OCI-M1 (cell line): ENCODE measurements at regions not wholly inside any gene's neighbourhood (a gene's known extent, or its start where the extent isn't known, plus 50 kb on each side); places are given as distances from the start of the nearest gene placed in this dataset.
"Not testable (repeated sequence)": the region's sequence is repeated elsewhere in the genome, so short reads cannot be mapped to it uniquely, and the experiment has no call there.

Experiments used
- DNase-seq: peaks from one replicate; lab custom pipeline; 2025; lab: John Stamatoyannopoulos, UW

- DNase-seq = not testable (repeated sequence)
Measured at GRCh38 chr3:193047461-193047860, 129.8 kb upstream of the MB21D2 start.

GRCh38 chr3:193048127-193048526 is 130.5 kb upstream of the MB21D2 start:
- DNase-seq = no peak

DNA sequence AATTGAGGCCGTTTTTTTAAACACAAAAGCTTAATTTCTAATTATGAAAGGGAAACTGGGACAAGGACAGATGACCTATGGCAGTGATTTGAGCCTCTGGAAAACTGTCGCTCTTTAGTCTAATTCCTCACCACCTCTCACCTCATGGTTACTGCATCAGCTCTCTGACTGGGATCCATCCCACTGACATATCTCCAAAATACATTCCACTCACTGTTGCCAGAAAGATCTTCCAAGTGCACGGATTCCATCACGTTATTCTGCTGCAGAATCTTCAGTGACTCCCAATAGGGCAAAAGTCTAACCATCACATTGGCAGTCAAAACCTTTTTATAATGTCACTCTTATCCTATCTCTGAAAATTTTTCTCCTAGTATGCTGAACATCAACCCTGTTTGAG is 132.3 kb upstream of the MB21D2 start:
- no peak for DNase-seq

GRCh38 chr3:193051314-193051713 is 133.7 kb upstream of the MB21D2 start:
- DNase-seq = no peak

- no peak for DNase-seq
Measured at GRCh38 chr3:193052354-193053045, 134.8 kb upstream of the MB21D2 start.

DNA sequence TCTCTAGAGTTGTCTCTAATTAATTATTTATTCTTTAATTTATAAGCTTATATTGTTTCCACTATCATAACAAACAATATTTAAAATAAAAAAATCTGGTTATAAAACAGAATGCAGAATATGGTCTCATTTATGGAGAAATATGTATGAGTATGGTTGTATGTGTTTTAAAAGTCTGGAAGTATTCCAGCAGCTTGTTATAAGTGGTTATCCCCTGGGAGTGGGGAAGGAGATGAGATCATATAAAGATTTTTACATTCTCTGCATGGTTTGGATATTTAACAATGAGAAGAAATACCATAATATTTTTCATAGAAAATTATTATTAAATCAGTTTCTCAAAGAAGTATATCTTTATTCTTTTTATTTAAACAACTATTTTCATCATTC is 135.4 kb upstream of the MB21D2 start:
- DNase-seq = no peak

DNA sequence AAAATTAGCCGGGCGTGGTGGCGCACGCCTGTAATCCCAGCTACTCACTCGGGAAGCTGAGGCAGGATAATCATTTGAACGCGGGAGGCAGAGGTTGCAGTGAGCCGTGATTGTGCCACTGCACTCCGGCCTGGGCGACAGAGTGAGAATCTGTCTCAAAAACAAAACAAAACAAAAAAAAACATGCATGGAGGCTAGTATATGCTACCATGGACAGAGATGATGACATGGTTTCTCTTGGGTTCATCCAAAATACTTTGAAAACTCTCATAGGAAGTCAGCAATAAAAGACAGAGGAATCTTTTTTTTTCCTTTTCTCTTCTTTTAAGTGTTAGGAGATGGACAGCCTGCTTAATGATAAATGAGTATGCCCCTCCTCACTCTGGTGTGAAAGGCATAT is 137.7 kb upstream of the MB21D2 start:
- DNase-seq = no peak

GRCh38 chr3:193057616-193058015 is 140.0 kb upstream of the MB21D2 start:
- no peak for DNase-seq

GRCh38 chr3:193060748-193061546 is 143.3 kb upstream of the MB21D2 start:
- DNase-seq = no peak

DNA sequence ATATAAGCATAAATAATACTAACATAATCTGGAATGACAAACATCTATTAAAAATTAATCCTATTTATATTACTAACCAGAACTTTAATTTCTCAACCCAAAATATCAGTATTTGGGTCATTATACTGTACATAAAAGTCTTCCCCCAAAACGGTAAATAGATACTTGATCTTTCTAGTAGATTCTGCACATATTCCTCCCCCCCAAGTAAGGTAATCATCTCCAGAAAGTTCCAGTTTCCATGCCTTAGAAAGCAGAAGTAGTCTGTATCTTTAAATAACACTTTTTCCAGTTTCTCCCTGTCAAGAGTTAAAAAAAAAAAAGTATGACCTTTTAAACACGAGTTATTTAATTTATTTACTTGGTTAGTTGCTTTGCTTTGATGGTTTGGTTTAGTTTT is 150.7 kb upstream of the MB21D2 start:
- no peak for DNase-seq

GRCh38 chr3:193069732-193070131 is 152.1 kb upstream of the MB21D2 start:
- peak; percentile 31 for DNase-seq

GRCh38 chr3:193078996-193079753 is 161.5 kb upstream of the MB21D2 start:
- no peak for DNase-seq

- DNase-seq = no peak
Measured at GRCh38 chr3:193080821-193081365, 160.1 kb upstream of the PLAAT1 start.

- DNase-seq = no peak
Measured at GRCh38 chr3:193085655-193086054, 155.4 kb upstream of the PLAAT1 start.

DNA sequence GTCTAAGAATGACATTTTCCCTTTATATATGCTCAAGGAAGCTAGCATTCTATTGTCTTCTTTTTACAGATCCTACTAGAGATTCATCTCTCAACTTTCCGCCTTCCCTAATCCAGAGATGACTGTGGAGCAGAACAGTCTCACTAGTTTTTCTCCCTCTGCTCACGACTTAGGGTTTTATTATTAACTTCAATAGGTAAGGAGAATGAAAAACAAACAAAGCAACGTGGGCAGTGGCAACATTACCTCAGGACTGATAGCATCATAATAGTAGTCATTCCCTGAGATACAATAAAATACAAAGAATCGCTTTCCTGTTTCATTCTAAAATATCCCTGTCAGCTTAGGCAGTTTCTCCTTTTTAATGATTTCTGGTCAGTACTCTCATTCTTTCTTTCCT is 154.3 kb upstream of the PLAAT1 start:
- no peak for DNase-seq

- DNase-seq = no peak
Measured at GRCh38 chr3:193087336-193087735, 153.7 kb upstream of the PLAAT1 start.

DNA sequence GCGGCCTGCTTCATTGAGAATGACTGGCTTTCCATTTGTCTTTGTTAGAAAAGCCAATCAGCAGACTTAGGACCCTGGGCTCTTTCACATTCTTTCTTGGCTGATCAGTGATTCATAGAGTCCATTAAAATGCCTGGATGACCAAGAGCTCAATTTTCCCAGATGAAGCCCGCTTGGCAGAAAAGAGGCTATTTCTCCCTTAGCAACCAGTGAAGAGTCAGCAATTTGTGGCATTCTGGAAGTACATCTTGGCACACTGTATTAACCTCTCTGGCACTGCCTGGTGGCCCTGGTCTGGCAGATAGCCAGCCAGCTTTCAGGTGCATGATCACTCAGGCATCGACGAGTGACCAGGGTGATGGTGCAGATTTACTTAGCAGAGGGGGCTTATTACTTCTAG is 145.7 kb upstream of the PLAAT1 start:
- no peak for DNase-seq

- no peak for DNase-seq
Measured at GRCh38 chr3:193096076-193096475, 144.9 kb upstream of the PLAAT1 start.

DNA sequence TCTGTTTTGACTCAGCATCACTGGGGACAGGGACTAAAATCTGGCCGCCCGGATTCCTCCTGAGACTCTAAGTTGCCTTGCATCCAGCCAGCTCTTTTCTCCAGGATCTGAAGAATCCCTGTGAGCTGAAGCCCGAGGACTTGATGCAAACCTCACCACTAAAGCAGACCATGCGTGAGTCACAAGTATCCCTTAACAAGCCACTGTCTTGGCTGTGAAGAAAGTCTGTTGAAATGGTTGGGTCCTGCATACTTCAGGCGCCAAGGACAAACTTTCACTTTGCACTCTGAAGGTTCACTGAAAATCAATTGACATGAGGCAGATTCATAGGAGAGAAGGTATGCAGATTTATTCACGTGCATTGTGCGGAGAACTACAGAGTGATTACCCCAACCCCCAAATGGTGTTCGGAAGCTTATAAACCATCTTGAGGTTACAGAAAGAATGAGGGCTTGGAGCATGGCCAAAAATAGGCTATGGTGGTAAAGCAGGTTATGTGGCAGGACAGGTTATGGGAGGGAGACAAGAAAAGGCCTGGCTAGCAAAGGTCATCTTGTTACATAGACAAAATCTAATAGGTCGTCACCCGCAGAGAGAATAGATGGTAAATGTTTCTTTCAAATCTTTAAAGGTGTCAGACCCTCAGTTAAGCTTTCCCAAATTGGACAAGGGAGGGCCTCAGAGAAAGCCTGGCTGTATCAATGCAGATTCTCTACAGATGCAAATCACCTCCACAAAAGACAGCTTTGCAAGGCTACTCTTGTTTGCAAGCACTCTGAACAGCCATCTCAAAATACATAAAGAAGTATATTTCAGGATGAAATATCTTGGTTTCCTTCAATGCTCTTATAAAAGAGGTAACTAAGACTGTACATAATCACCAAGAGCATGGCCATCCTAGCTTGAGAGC is 126.3 kb upstream of the PLAAT1 start:
- no peak for DNase-seq

- no peak for DNase-seq
Measured at GRCh38 chr3:193116871-193117270, 124.2 kb upstream of the PLAAT1 start.

DNA sequence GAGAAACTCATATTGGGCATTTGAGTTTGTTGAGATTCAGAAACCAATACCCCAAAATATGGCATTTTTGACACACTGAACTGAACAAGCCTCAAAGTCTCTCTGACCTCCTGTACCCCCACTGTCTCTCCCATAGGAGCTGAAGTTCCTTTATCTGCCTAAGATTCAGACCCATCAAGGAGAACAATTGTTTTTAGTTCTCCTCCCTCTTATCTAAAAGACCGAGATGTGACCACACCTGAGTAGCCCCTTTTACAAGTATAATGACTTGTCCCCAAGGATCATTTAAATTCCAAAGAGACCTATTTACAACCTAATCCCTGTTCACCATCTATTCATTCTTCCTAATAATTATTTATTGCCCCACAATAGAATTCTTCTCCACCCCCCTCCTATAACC is 122.1 kb upstream of the PLAAT1 start:
- DNase-seq = no peak

DNA sequence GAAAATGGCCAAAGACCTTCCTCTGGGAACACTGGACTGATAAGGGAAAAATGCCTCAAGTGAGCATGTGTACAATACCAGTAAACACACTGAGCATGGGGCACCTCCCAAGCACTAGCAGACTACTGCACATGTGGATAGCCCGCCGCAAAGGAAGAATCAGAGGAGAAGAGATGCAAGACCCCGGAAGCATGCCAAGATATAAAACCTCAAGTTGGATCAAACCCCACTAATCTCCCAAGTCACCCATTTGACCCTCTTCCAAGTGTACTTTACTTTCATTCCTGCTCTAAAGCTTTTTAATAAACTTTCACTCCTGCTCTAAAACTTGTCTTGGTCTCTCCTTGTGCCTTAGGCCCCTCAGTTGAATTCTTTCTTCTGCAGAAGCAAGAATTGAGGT is 121.1 kb upstream of the PLAAT1 start:
- DNase-seq = no peak
